ENCODE measurements at regions not wholly inside any gene's neighbourhood (a gene's known extent, or its start where the extent isn't known, plus 50 kb on each side); places are given as distances from the start of the nearest gene placed in this dataset.

DNA sequence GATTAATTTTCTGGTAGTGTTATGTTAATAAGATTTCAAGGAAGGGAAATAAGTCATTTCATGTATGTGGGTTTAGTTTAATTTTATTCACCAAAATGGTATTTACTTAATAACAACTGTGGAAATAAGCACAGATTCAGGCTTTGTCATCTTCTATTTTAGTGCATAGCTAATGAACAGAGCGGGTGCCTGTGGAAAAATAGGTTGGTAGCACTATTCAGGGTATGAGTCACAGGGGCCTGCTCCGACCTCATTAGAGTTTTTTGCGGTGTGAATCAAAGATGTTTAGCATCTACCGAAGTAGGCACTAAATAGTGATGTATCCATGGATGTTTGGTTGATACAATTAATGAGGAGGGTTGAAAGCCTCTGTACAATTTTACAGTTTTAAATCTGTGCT, 78.2 kb downstream of the FAT3 start:
- H3K27ac ChIP-seq (ENCODE audit: extremely low read length, insufficient read depth, low read length) = no peak overlapping the region
- intact Hi-C loops (cut with micrococcal nuclease; ENCODE audit: unreplicated experiment) = no loop called here
- no peak for ATAC-seq
- TF ChIP-seq, protein P1, sequence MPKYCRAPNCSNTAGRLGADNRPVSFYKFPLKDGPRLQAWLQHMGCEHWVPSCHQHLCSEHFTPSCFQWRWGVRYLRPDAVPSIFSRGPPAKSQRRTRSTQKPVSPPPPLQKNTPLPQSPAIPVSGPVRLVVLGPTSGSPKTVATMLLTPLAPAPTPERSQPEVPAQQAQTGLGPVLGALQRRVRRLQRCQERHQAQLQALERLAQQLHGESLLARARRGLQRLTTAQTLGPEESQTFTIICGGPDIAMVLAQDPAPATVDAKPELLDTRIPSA (CRISPR knock-in tag; IDR thresholded peaks at IDR 0.05; ENCODE audit: borderline replicate concordance) = no peak
- TF ChIP-seq ATF7 (IDR thresholded peaks at IDR 0.05) (no peak), ATF7 (CRISPR knock-in tag; IDR thresholded peaks at IDR 0.05) (no peak), HDAC1 (CRISPR knock-in tag; IDR thresholded peaks at IDR 0.05) (no peak), ZBTB42 (CRISPR knock-in tag; IDR thresholded peaks at IDR 0.05) (no peak), PITX1 (CRISPR knock-in tag; IDR thresholded peaks at IDR 0.05) (no peak)
- no peaks in the 10 kb centered on the region for H4K20me1 ChIP-seq (ENCODE audit: insufficient read depth, low read length)
- H3K36me3 ChIP-seq (replicated peaks in 1 of 2; ENCODE audit: control insufficient read depth in 1 of 2, insufficient read depth in 2 of 2, low read length in 2 of 2) = no peaks in the 10 kb centered on the region
- ChIA-PET POLR2A (no interaction called here), CTCF (ENCODE audit: low intra/inter-chr PET ratio, low total read pairs) (no interaction called here)
- H3K9me3 ChIP-seq (ENCODE audit: low read length) = no peaks in the 10 kb centered on the region
- no peaks in the 10 kb centered on the region for H3K4me1 ChIP-seq (ENCODE audit: insufficient read depth, low read length)
- 10% methylated on average over 4 of the region's 4 CpGs for WGBS (ENCODE audit: low lambda C conversion rate)
- no peak overlapping the region for H3K9ac ChIP-seq (ENCODE audit: insufficient read depth, low read depth, low read length)
- no peaks in the 10 kb centered on the region for H3K27me3 ChIP-seq (ENCODE audit: control insufficient read depth in 1 of 2, insufficient read depth in 2 of 2, low read length in 2 of 2)
- no peak overlapping the region for H2AFZ ChIP-seq (ENCODE audit: low read length)
- no peaks in the 10 kb centered on the region for H3K79me2 ChIP-seq (ENCODE audit: insufficient read depth, low read length)
- DNase-seq (ENCODE audit: low spot score) = no peak
- no peak overlapping the region for H3K4me2 ChIP-seq (ENCODE audit: low read depth, low read length)
- FAIRE-seq = no peak
- no peak overlapping the region for H3K4me3 ChIP-seq (replicated peaks in 1 of 3; ENCODE audit: insufficient read depth in 1 of 3, low read depth in 2 of 3, low read length in 3 of 3)
- in situ Hi-C loops (cut with HindIII; ENCODE audit: extremely low pct_ligation_motif_present, low pct_unique_long_range_greater_than_20kb) = no loop called here
- BruUV-seq (replicated peaks) = no TSS peak

DNA sequence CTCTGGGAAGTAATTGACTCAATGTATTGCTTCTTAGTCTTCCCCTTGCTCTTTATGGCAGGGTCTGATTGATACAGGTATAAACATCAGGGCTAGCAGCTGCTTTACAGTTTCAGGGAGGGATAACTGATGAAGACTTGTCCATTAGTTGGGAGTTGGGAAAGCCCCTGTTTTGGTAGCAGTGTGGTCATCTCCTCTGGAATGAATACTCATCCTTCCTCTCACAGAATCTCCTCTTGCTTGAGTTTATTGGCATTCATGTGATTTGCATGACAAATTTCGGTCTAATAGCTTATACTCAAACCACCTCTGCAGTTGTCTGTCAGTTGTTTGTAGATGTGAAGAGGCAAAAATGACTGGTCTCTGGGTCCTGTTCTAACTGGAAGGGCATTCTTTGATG, 79.7 kb downstream of the FAT3 start:
- TF ChIP-seq ZNF75D (CRISPR knock-in tag; IDR thresholded peaks at IDR 0.05; ENCODE audit: borderline replicate concordance) (no peak), ZBTB21 (CRISPR knock-in tag; IDR thresholded peaks at IDR 0.05) (no peak), NKX3-1 (CRISPR knock-in tag; IDR thresholded peaks at IDR 0.05) (no peak), CC2D1A (CRISPR knock-in tag; IDR thresholded peaks at IDR 0.05) (no peak), HIVEP1 (CRISPR knock-in tag; IDR thresholded peaks at IDR 0.05) (no peak)
- TF ChIP-seq, protein P2, sequence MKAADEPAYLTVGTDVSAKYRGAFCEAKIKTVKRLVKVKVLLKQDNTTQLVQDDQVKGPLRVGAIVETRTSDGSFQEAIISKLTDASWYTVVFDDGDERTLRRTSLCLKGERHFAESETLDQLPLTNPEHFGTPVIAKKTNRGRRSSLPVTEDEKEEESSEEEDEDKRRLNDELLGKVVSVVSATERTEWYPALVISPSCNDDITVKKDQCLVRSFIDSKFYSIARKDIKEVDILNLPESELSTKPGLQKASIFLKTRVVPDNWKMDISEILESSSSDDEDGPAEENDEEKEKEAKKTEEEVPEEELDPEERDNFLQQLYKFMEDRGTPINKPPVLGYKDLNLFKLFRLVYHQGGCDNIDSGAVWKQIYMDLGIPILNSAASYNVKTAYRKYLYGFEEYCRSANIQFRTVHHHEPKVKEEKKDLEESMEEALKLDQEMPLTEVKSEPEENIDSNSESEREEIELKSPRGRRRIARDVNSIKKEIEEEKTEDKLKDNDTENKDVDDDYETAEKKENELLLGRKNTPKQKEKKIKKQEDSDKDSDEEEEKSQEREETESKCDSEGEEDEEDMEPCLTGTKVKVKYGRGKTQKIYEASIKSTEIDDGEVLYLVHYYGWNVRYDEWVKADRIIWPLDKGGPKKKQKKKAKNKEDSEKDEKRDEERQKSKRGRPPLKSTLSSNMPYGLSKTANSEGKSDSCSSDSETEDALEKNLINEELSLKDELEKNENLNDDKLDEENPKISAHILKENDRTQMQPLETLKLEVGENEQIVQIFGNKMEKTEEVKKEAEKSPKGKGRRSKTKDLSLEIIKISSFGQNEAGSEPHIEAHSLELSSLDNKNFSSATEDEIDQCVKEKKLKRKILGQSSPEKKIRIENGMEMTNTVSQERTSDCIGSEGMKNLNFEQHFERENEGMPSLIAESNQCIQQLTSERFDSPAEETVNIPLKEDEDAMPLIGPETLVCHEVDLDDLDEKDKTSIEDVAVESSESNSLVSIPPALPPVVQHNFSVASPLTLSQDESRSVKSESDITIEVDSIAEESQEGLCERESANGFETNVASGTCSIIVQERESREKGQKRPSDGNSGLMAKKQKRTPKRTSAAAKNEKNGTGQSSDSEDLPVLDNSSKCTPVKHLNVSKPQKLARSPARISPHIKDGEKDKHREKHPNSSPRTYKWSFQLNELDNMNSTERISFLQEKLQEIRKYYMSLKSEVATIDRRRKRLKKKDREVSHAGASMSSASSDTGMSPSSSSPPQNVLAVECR (CRISPR knock-in tag; IDR thresholded peaks at IDR 0.05; ENCODE audit: borderline replicate concordance) = no peak
- TF ChIP-seq, protein P3, sequence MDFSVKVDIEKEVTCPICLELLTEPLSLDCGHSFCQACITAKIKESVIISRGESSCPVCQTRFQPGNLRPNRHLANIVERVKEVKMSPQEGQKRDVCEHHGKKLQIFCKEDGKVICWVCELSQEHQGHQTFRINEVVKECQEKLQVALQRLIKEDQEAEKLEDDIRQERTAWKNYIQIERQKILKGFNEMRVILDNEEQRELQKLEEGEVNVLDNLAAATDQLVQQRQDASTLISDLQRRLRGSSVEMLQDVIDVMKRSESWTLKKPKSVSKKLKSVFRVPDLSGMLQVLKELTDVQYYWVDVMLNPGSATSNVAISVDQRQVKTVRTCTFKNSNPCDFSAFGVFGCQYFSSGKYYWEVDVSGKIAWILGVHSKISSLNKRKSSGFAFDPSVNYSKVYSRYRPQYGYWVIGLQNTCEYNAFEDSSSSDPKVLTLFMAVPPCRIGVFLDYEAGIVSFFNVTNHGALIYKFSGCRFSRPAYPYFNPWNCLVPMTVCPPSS (IDR thresholded peaks at IDR 0.05) = no peak
- Histone ChIP-seq H2AFZ (ENCODE audit: low read length) (no peak overlapping the region), H3K4me3 (replicated peaks in 1 of 3; ENCODE audit: insufficient read depth in 1 of 3, low read depth in 2 of 3, low read length in 3 of 3) (no peak overlapping the region), H3K4me1 (ENCODE audit: insufficient read depth, low read length) (no peaks in the 10 kb centered on the region), H4K20me1 (ENCODE audit: insufficient read depth, low read length) (no peaks in the 10 kb centered on the region), H3K27ac (ENCODE audit: extremely low read length, insufficient read depth, low read length) (no peak overlapping the region), H3K9me3 (ENCODE audit: low read length) (no peaks in the 10 kb centered on the region), H3K36me3 (replicated peaks in 1 of 2; ENCODE audit: control insufficient read depth in 1 of 2, insufficient read depth in 2 of 2, low read length in 2 of 2) (no peaks in the 10 kb centered on the region), H3K4me2 (ENCODE audit: low read depth, low read length) (no peak overlapping the region), H3K27me3 (ENCODE audit: control insufficient read depth in 1 of 2, insufficient read depth in 2 of 2, low read length in 2 of 2) (no peaks in the 10 kb centered on the region), H3K9ac (ENCODE audit: insufficient read depth, low read depth, low read length) (no peak overlapping the region), H3K79me2 (ENCODE audit: insufficient read depth, low read length) (no peaks in the 10 kb centered on the region)
- no TSS peak for BruUV-seq (replicated peaks)
- no peak for ATAC-seq
- CTCF ChIA-PET (ENCODE audit: low intra/inter-chr PET ratio, low total read pairs) = no interaction called here
- in situ Hi-C loops (cut with HindIII; ENCODE audit: extremely low pct_ligation_motif_present, low pct_unique_long_range_greater_than_20kb) (no loop called here), intact Hi-C loops (cut with micrococcal nuclease; ENCODE audit: unreplicated experiment) (no loop called here)
- no peak for DNase-seq (ENCODE audit: low spot score)
- WGBS (ENCODE audit: low lambda C conversion rate) = 0% methylated on average over 1 of the region's 1 CpG
- POLR2A ChIA-PET = no interaction called here
- FAIRE-seq = no peak
